Right atrium auricular region (tissue), 2 donors: ENCODE measurements at regions not wholly inside any gene's neighbourhood (a gene's known extent, or its start where the extent isn't known, plus 50 kb on each side); places are given as distances from the start of the nearest gene placed in this dataset.

Source experiments
- DNase-seq: peaks from one replicate; pipeline ENCODE4 v3.0.0-alpha.2; 2019; ENCODE audit warnings: low spot score
- H3K27ac ChIP-seq, 2 donors: fragments of 200-600 bp; sonication (generic); 1 replicate in 1 of 2; 2 replicates in 1 of 2; pipeline ENCODE4 v1.5.1; 2016 to 2019
- H3K27me3 ChIP-seq, 2 donors: fragments of 200-600 bp; sonication (generic); one replicate each; pipeline versions ENCODE4 v1.5.1 to v1.6.0; 2017 to 2019
- H3K36me3 ChIP-seq: fragments of 200-600 bp; sonication (generic); one replicate; pipeline ENCODE4 v1.5.1; 2016
- H3K4me1 ChIP-seq, 2 donors: fragments of 200-600 bp; sonication (generic); one replicate each; pipeline versions ENCODE4 v1.5.1 to v1.6.0; 2017 to 2019
- H3K4me3 ChIP-seq, 2 donors: fragments of 200-600 bp; sonication (generic); 1 replicate in 1 of 2; 2 replicates in 1 of 2; pipeline ENCODE4 v1.5.1; 2017 to 2019; ENCODE audit warnings: mild to moderate bottlenecking in 1 of 2, moderate library complexity in 1 of 2
- H3K9me3 ChIP-seq, 2 donors: fragments of 200-600 bp; sonication (generic); one replicate each; pipeline ENCODE4 v1.5.1; 2019
- TF ChIP-seq, protein P1 (sequence below), 2 donors: fragments of 200-600 bp; sonication (generic); IDR thresholded peaks; one replicate each; pipeline ENCODE4 v1.5.1; 2019; ENCODE audit warnings: antibody characterized with exemption in 2 of 2

DNA sequence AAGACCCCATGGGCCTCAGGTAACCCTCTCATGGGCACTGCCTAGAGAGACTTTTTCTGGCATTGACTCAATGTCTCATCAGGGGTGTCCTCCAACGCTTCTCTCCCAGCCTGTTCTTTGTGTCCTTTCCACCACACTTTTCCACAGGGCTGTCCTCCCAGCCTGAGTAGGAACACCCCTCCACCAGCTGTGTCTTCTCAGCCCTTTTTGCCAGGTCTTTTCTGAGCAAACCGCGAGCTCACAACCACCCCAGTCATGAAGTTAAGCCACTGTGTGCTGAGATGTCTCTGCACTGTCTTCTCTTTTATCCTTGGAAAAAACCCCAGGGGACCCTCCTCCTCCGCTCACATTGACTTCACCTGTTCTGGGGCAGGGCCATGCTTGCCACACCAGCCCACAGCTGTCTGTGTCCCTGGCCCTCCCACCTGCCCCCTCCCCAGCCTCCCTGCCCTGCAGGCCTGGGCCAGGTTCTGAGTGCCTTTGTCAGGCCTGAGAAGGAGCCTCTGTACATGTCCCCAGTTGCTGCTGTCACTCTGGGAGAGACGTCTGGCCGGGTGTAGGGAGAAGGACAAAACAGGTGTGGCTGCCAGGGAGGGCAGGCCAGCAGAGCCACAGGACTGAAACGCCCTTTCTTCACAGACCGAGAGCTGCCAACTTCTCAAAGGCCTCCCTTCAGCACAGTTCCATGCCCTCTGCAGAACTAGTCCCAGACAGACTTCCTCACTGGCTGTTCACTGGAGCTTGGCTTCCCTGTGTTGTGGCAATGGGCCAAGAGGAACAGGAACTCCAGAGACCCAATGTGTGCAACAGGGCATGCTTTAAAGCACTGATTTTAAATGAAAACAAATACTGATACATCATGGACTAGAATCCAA, 50.5 kb upstream of the PNMA1 start:
- Histone ChIP-seq H3K9me3 (no peaks in the 10 kb centered on the region), H3K27me3 (no peaks in the 10 kb centered on the region), H3K36me3 (no peaks in the 10 kb centered on the region), H3K4me1 (peaks cover 0 to 91% of the 10 kb centered on the region in 2 donors), H3K4me3 (peak overlapping the region in 1 of 2 donors; percentile 6), H3K27ac (peak overlapping the region; percentile 95 to 99)
- TF ChIP-seq, protein P1, sequence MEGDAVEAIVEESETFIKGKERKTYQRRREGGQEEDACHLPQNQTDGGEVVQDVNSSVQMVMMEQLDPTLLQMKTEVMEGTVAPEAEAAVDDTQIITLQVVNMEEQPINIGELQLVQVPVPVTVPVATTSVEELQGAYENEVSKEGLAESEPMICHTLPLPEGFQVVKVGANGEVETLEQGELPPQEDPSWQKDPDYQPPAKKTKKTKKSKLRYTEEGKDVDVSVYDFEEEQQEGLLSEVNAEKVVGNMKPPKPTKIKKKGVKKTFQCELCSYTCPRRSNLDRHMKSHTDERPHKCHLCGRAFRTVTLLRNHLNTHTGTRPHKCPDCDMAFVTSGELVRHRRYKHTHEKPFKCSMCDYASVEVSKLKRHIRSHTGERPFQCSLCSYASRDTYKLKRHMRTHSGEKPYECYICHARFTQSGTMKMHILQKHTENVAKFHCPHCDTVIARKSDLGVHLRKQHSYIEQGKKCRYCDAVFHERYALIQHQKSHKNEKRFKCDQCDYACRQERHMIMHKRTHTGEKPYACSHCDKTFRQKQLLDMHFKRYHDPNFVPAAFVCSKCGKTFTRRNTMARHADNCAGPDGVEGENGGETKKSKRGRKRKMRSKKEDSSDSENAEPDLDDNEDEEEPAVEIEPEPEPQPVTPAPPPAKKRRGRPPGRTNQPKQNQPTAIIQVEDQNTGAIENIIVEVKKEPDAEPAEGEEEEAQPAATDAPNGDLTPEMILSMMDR (IDR thresholded peaks at IDR 0.05) = no peak
- DNase-seq = peak; percentile 81
